T-cell (primary cell): ENCODE measurements at regions not wholly inside any gene's neighbourhood (a gene's known extent, or its start where the extent isn't known, plus 50 kb on each side); places are given as distances from the start of the nearest gene placed in this dataset.

Source experiments
- ATAC-seq, 4 experiments: fragments of 200-7000 bp in 3 of 4; fragments of 150-1000 bp in 1 of 4; cut with Tn5 transposase; replicated peaks in 1 of 4; 1 replicate in 3 of 4; 2 replicates in 1 of 4; pipeline ENCODE4 v1.10.0; 2021; ENCODE audit warnings: moderate library complexity in 3 of 4, mild to moderate bottlenecking in 2 of 4, moderate number of reproducible peaks in 1 of 4
- CTCF ChIA-PET, 2 donors: fragments of 300-600 bp; sonication (Branson Sonifier 250); formaldehyde crosslinking; loops; one replicate each; lab custom pipeline; 2022; ENCODE audit warnings: antibody characterized with exemption in 2 of 2; lab: Charles Lee
- POLR2A ChIA-PET, 2 donors: fragments of 300-600 bp; sonication (Branson Sonifier 250); formaldehyde crosslinking; loops; one replicate each; lab custom pipeline; 2022; ENCODE audit warnings: antibody characterized with exemption in 2 of 2; lab: Charles Lee
- DNase-seq, 35 experiments: peaks; one replicate each; pipeline versions ENCODE4 v3.0.0 to v3.0.0-alpha.2; 2013 to 2023
- H3K27ac ChIP-seq: one replicate; pipeline ENCODE4 v1.5.1; 2013; ENCODE audit warnings: low read length
- H3K27me3 ChIP-seq, 2 experiments: replicated peaks in 1 of 2; 1 replicate in 1 of 2; 2 replicates in 1 of 2; pipeline versions ENCODE4 v1.6.1 to v1.7.0; 2013; ENCODE audit warnings: low read length in 1 of 2, mixed read lengths in 1 of 2; ENCODE audit not compliant: control insufficient read depth in 2 of 2, insufficient read depth in 2 of 2; ENCODE audit errors: extremely low read depth in 1 of 2
- H3K36me3 ChIP-seq, 2 donors: 1 replicate in 1 of 2; 2 replicates in 1 of 2; pipeline versions ENCODE4 v1.6.1 to v1.7.0; 2013; ENCODE audit warnings: low read length in 1 of 2; ENCODE audit not compliant: control insufficient read depth in 2 of 2, insufficient read depth in 1 of 2; ENCODE audit errors: extremely low read depth in 1 of 2
- H3K4me1 ChIP-seq, 2 experiments: 1 replicate in 1 of 2; 2 replicates in 1 of 2; pipeline versions ENCODE4 v1.6.1 to v1.7.0; 2013; ENCODE audit warnings: low read length in 2 of 2, mixed read lengths in 1 of 2; ENCODE audit not compliant: insufficient read depth in 2 of 2, control insufficient read depth in 1 of 2; ENCODE audit errors: extremely low read depth in 1 of 2
- H3K4me3 ChIP-seq, 2 donors: 1 replicate in 1 of 2; 2 replicates in 1 of 2; pipeline versions ENCODE4 v1.5.1 to v1.7.0; 2013; ENCODE audit warnings: mild to moderate bottlenecking in 2 of 2, low read length in 1 of 2, moderate library complexity in 1 of 2; ENCODE audit not compliant: control insufficient read depth in 1 of 2; ENCODE audit errors: extremely low read depth in 1 of 2
- H3K9me3 ChIP-seq: 2 replicates; pipeline ENCODE4 v1.7.0; 2013
- H3K27ac Mint-ChIP-seq, 2 donors: one replicate each; pipeline ENCODE4 v1.8.0; 2020 to 2021; ENCODE audit warnings: mild to moderate bottlenecking in 2 of 2, mixed read lengths in 2 of 2
- H3K27me3 Mint-ChIP-seq, 2 donors: one replicate each; pipeline ENCODE4 v1.8.0; 2021 to 2022; ENCODE audit warnings: mixed read lengths in 2 of 2
- H3K36me3 Mint-ChIP-seq: one replicate; pipeline ENCODE4 v1.8.0; 2021; ENCODE audit warnings: mixed read lengths
- H3K4me1 Mint-ChIP-seq, 3 donors: one replicate each; pipeline ENCODE4 v1.8.0; 2020 to 2022; ENCODE audit warnings: mixed read lengths in 3 of 3, mild to moderate bottlenecking in 1 of 3
- H3K4me3 Mint-ChIP-seq, 3 donors: one replicate each; pipeline ENCODE4 v1.8.0; 2020 to 2022; ENCODE audit warnings: mild to moderate bottlenecking in 3 of 3, mixed read lengths in 3 of 3, moderate library complexity in 3 of 3
- H3K9me3 Mint-ChIP-seq, 3 donors: one replicate each; pipeline ENCODE4 v1.8.0; 2020 to 2022; ENCODE audit warnings: mixed read lengths in 3 of 3
- WGBS: methylation state at CpG from one replicate; pipeline ENCODE4 v1.1.5; 2013; ENCODE audit warnings: missing lambda C conversion rate; ENCODE audit not compliant: insufficient coverage; 5-methylcytosine and 5-hydroxymethylcytosine counted together

DNA sequence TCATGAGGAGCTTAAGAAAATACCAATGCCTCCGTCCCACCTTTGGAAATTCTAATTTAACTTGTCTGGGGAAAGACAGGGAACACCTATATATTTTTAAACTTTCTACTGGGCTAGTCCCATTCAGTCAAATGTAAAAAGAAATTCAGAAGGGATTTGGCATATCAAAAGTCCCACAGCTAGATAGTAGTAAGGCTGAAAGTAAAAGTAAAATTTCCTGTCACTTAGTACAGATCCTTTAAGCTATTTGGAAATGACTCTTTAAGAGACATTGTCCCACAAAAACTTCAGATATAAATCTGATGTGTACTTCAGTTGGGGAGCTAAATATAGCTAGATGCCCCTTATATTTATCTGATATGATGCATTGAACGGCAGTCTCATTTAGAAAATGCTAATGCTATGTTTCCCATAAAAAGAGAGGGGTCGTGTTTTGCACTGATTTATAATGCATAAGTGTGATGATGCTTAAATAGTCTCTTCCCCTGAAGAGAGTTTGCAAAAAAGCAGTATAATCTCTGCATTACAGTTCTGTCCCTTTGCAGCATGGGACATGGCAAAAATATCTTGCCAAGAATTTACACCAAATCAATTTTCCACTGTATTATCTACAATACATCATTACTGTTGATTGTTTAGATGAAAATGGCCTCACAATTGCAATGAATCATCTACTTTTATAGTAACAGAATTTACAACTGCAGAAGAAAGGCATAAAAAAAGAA lies 860.8 kb upstream of the MAP3K7 start:
- H3K36me3 Mint-ChIP-seq, result no peaks in the 10 kb centered on the region
- no peak overlapping the region for H3K4me3 ChIP-seq
- no peaks in the 10 kb centered on the region for H3K36me3 ChIP-seq
- no peak overlapping the region for H3K4me3 Mint-ChIP-seq
- H3K9me3 ChIP-seq, result no peaks in the 10 kb centered on the region
- H3K27ac ChIP-seq, result no peak overlapping the region
- no peaks in the 10 kb centered on the region for H3K27me3 ChIP-seq
- ATAC-seq (no peak), DNase-seq (no peak)
- H3K27me3 Mint-ChIP-seq, result no peaks in the 10 kb centered on the region
- H3K4me1 ChIP-seq, result no peaks in the 10 kb centered on the region
- H3K27ac Mint-ChIP-seq, result no peak overlapping the region
- POLR2A ChIA-PET, result no interaction called here
- no CpG with 5 or more reads among the region's 3 CpGs for WGBS
- H3K4me1 Mint-ChIP-seq, result no peaks in the 10 kb centered on the region
- peaks cover 0 to 10% (median 0%) of the 10 kb centered on the region in 3 donors for H3K9me3 Mint-ChIP-seq
- CTCF ChIA-PET, result no interaction called here

DNA sequence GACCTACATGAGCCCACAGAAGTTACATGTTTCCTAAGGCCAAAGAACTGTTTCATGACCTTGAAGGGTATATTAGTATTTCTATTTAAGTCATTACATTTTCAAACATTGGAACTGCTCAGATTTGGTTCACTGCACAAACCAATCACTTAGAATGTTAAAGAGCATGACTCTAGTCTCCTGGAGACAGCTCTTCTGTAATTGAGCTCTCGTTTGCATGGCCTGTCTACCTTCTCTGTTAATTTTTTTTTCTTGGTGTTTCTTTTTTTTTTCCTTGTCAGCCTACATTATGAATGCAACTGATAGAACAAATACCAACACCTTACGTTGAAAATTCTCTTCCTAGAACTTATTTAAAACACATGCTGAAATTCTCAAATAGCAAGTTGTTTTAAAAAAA lies 860.2 kb upstream of the MAP3K7 start:
- Histone ChIP-seq H3K27ac (no peak overlapping the region), H3K4me3 (no peak overlapping the region), H3K36me3 (no peaks in the 10 kb centered on the region), H3K9me3 (no peaks in the 10 kb centered on the region), H3K4me1 (no peaks in the 10 kb centered on the region), H3K27me3 (no peaks in the 10 kb centered on the region)
- ChIA-PET POLR2A (no interaction called here), CTCF (no interaction called here)
- H3K27ac Mint-ChIP-seq, result no peak overlapping the region
- H3K4me1 Mint-ChIP-seq, result no peaks in the 10 kb centered on the region
- H3K9me3 Mint-ChIP-seq, result peaks cover 0 to 16% (median 0%) of the 10 kb centered on the region in 3 donors
- DNase-seq, result no peak
- no peaks in the 10 kb centered on the region for H3K36me3 Mint-ChIP-seq
- H3K4me3 Mint-ChIP-seq, result no peak overlapping the region
- no peak for ATAC-seq
- no peaks in the 10 kb centered on the region for H3K27me3 Mint-ChIP-seq
- WGBS, result no CpG with 5 or more reads among the region's 2 CpGs

GRCh38 chr6:91443405-91443804 lies 856.5 kb upstream of the MAP3K7 start:
- ATAC-seq, result no peak
- no peaks in the 10 kb centered on the region for H3K27me3 Mint-ChIP-seq
- CTCF ChIA-PET, result no interaction called here
- no peak for DNase-seq
- POLR2A ChIA-PET, result interaction anchor here in 1 of 2 donors (0.5 kb wide), 1 partner anchor 11 kb away, joined by 4 read pairs; no protein-coding TSS in a partner anchor
- H3K27ac Mint-ChIP-seq, result no peak overlapping the region
- H3K9me3 ChIP-seq, result no peaks in the 10 kb centered on the region
- no CpG with 5 or more reads among the region's 1 CpG for WGBS
- H3K36me3 ChIP-seq, result no peaks in the 10 kb centered on the region
- no peaks in the 10 kb centered on the region for H3K4me1 ChIP-seq
- H3K4me1 Mint-ChIP-seq, result no peaks in the 10 kb centered on the region
- no peaks in the 10 kb centered on the region for H3K36me3 Mint-ChIP-seq
- no peak overlapping the region for H3K4me3 Mint-ChIP-seq
- H3K4me3 ChIP-seq, result no peak overlapping the region
- peaks cover 0 to 21% (median 3%) of the 10 kb centered on the region in 3 donors for H3K9me3 Mint-ChIP-seq
- H3K27ac ChIP-seq, result no peak overlapping the region
- H3K27me3 ChIP-seq, result no peaks in the 10 kb centered on the region

- no peak overlapping the region for H3K27ac ChIP-seq
- Mint-ChIP-seq H3K9me3 (peaks cover 0 to 24% (median 3%) of the 10 kb centered on the region in 3 donors), H3K4me3 (no peak overlapping the region), H3K4me1 (no peaks in the 10 kb centered on the region), H3K27me3 (peaks cover 0 to 4% of the 10 kb centered on the region in 2 donors), H3K36me3 (no peaks in the 10 kb centered on the region), H3K27ac (no peak overlapping the region)
- no peak overlapping the region for H3K4me3 ChIP-seq
- ChIA-PET CTCF (no interaction called here), POLR2A (no interaction called here)
- 50% methylated on average over 2 of the region's 2 CpGs for WGBS
- H3K4me1 ChIP-seq, result no peaks in the 10 kb centered on the region
- no peak for DNase-seq
- ATAC-seq, result no peak
- H3K36me3 ChIP-seq, result no peaks in the 10 kb centered on the region
- no peaks in the 10 kb centered on the region for H3K27me3 ChIP-seq
- no peaks in the 10 kb centered on the region for H3K9me3 ChIP-seq
Measured at GRCh38 chr6:91442342-91442741, 855.5 kb upstream of the MAP3K7 start.

GRCh38 chr6:91438570-91438969 lies 851.7 kb upstream of the MAP3K7 start:
- H3K9me3 ChIP-seq, result no peaks in the 10 kb centered on the region
- H3K4me1 ChIP-seq, result no peaks in the 10 kb centered on the region
- peaks cover 0 to 4% of the 10 kb centered on the region in 2 donors for H3K27me3 Mint-ChIP-seq
- ATAC-seq, result no peak
- H3K27me3 ChIP-seq, result no peaks in the 10 kb centered on the region
- POLR2A ChIA-PET, result no interaction called here
- no peaks in the 10 kb centered on the region for H3K4me1 Mint-ChIP-seq
- H3K27ac Mint-ChIP-seq, result no peak overlapping the region
- no peak overlapping the region for H3K4me3 Mint-ChIP-seq
- H3K36me3 Mint-ChIP-seq, result no peaks in the 10 kb centered on the region
- H3K27ac ChIP-seq, result no peak overlapping the region
- CTCF ChIA-PET, result no interaction called here
- no peaks in the 10 kb centered on the region for H3K36me3 ChIP-seq
- H3K9me3 Mint-ChIP-seq, result peaks cover 0 to 25% (median 3%) of the 10 kb centered on the region in 3 donors
- no peak overlapping the region for H3K4me3 ChIP-seq
- no CpG with 5 or more reads among the region's 2 CpGs for WGBS
- no peak for DNase-seq

DNA sequence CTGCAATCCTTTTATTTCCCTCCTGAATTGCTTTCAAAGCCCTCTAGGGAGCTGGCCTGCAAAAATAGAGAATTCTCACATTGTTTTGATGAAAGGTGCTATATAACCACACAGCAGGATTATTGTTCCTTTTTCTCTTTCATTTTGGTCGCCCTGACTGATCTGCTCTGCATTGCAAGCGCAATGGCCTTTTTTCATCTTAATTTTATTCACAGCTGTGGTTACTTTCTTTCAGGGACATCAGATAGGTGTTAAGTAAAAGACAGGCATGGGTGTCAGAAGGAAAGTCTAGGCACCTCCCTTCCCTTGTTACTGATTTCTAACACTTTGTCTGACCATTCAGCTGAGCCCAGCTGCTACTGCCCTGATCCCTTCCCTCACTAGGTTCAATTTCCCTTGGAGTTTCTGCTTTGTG lies 850.5 kb upstream of the MAP3K7 start:
- peaks cover 0 to 19% (median 3%) of the 10 kb centered on the region in 3 donors for H3K9me3 Mint-ChIP-seq
- ChIA-PET POLR2A (no interaction called here), CTCF (no interaction called here)
- Histone ChIP-seq H3K36me3 (no peaks in the 10 kb centered on the region), H3K27ac (no peak overlapping the region), H3K9me3 (no peaks in the 10 kb centered on the region), H3K27me3 (no peaks in the 10 kb centered on the region), H3K4me1 (no peaks in the 10 kb centered on the region), H3K4me3 (no peak overlapping the region)
- no peaks in the 10 kb centered on the region for H3K36me3 Mint-ChIP-seq
- H3K4me1 Mint-ChIP-seq, result no peaks in the 10 kb centered on the region
- H3K4me3 Mint-ChIP-seq, result no peak overlapping the region
- no peak overlapping the region for H3K27ac Mint-ChIP-seq
- ATAC-seq, result no peak
- no peak for DNase-seq
- WGBS, result no CpG with 5 or more reads among the region's 2 CpGs
- peaks cover 0 to 4% of the 10 kb centered on the region in 2 donors for H3K27me3 Mint-ChIP-seq
